OCI-LY1 (cell line): ENCODE measurements at regions not wholly inside any gene's neighbourhood (a gene's known extent, or its start where the extent isn't known, plus 50 kb on each side); places are given as distances from the start of the nearest gene placed in this dataset.

Source experiments
- H2AFZ ChIP-seq: fragments of 200-600 bp; sonication (generic), shearing (Covaris generic); 2 replicates; pipeline ENCODE4 v1.6.0; 2014; ENCODE audit warnings: antibody characterized with exemption, mild to moderate bottlenecking, low read length
- H3F3A ChIP-seq: fragments of 200-600 bp; sonication (generic), shearing (Covaris generic); 2 replicates; pipeline ENCODE4 v1.6.0; 2014; ENCODE audit warnings: mild to moderate bottlenecking, antibody characterized with exemption, low read length, moderate library complexity; ENCODE audit not compliant: insufficient read depth
- H3K27ac ChIP-seq: fragments of 200-600 bp; sonication (generic); 2 replicates; pipeline ENCODE4 v1.5.1; 2014; ENCODE audit warnings: low read length, mixed run types, mild to moderate bottlenecking, low read depth; ENCODE audit not compliant: poor library complexity, severe bottlenecking
- H3K27me3 ChIP-seq: fragments of 200-600 bp; sonication (generic); 2 replicates; pipeline ENCODE4 v1.6.0; 2014; ENCODE audit warnings: antibody characterized with exemption, mild to moderate bottlenecking, low read length, moderate library complexity; ENCODE audit not compliant: insufficient read depth
- H3K36me3 ChIP-seq: fragments of 200-600 bp; sonication (generic); 2 replicates; pipeline ENCODE4 v1.6.1; 2014; ENCODE audit warnings: mild to moderate bottlenecking, antibody characterized with exemption, low read length, moderate library complexity, mixed read lengths; ENCODE audit not compliant: insufficient read depth
- H3K4me1 ChIP-seq: fragments of 200-600 bp; sonication (generic); 2 replicates; pipeline ENCODE4 v1.5.1; 2014; ENCODE audit warnings: mild to moderate bottlenecking, low read length, moderate library complexity; ENCODE audit not compliant: insufficient read depth, severe bottlenecking
- H3K4me2 ChIP-seq: fragments of 200-600 bp; sonication (generic), shearing (Covaris generic); 2 replicates; pipeline ENCODE4 v1.6.1; 2014; ENCODE audit warnings: low read length
- H3K4me3 ChIP-seq: fragments of 200-600 bp; sonication (generic); 2 replicates; pipeline ENCODE4 v1.5.1; 2014; ENCODE audit warnings: low read length, low read depth, mild to moderate bottlenecking, mixed read lengths; ENCODE audit not compliant: poor library complexity, severe bottlenecking
- H3K79me2 ChIP-seq: fragments of 200-600 bp; shearing (Covaris generic); 2 replicates; pipeline ENCODE4 v1.6.1; 2016; ENCODE audit warnings: mixed run types, low read length, mixed read lengths; ENCODE audit not compliant: insufficient read depth
- H3K9ac ChIP-seq: fragments of 200-600 bp; sonication (generic), shearing (Covaris generic); 2 replicates; pipeline ENCODE4 v1.6.1; 2014; ENCODE audit warnings: mild to moderate bottlenecking, low read length, mixed read lengths
- H3K9me2 ChIP-seq: fragments of 200-600 bp; sonication (generic), shearing (Covaris generic); 2 replicates; pipeline ENCODE4 v1.6.1; 2014; ENCODE audit warnings: low read depth, mild to moderate bottlenecking, low read length, mixed read lengths
- H3K9me3 ChIP-seq: fragments of 200-600 bp; shearing (Covaris generic); 2 replicates; pipeline ENCODE4 v1.6.1; 2014; ENCODE audit warnings: low read length, mixed read lengths
- H4K20me1 ChIP-seq: fragments of 200-600 bp; sonication (generic), shearing (Covaris generic); 2 replicates; pipeline ENCODE4 v1.6.0; 2016; ENCODE audit warnings: mild to moderate bottlenecking, low read length; ENCODE audit not compliant: insufficient read depth
- CTCF ChIP-seq: fragments of 200-600 bp; sonication (generic), shearing (Covaris generic); IDR thresholded peaks from 2 replicates; pipeline ENCODE4 v1.5.1; 2017; ENCODE audit warnings: mild to moderate bottlenecking, antibody characterized with exemption, low read length, moderate library complexity, mixed read lengths
- EZH2 ChIP-seq: fragments of 200-600 bp; sonication (generic), shearing (Covaris generic); IDR thresholded peaks from 2 replicates; pipeline ENCODE4 v1.8.0; 2017; ENCODE audit warnings: borderline replicate concordance, mixed run types, mild to moderate bottlenecking, antibody characterized with exemption, low read length, moderate library complexity, mixed read lengths

DNA sequence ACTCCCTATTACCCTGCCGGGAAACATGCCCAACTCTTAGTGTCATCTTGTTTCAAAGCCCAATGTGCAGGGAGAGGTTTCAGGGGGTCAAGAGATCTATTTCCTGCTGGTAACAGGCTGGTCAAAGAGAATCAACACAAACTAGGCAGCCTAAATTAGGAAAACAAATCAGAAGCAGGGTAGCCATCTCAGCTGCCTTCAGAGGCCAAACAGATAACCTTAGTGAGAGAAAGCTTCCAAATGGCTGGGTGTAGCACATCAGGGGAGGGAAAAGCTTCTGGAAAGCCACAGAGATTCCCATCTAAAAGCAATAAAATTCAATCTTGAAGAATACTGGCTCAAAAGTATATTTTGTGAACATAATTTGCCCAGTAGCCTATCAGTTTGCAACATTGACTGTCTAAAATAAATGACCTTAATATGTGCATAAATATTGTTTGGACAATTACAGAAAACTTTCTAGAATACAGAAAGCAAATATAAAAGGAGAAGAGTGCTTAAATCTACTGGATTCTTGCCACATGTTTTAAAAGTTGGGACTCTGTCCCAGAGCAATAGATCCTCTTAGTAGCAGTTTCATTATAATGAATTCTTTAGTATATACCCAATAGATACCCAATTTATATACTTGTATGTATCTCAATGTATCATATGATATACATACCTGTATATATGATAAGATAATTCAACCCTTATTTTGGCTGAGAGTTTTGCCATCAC is 371.9 kb upstream of the RARB start:
- Histone ChIP-seq H3K4me1 (no peaks in the 10 kb centered on the region), H3K9ac (no peak overlapping the region), H3F3A (no peaks in the 10 kb centered on the region), H4K20me1 (no peaks in the 10 kb centered on the region), H2AFZ (no peak overlapping the region), H3K4me2 (no peak overlapping the region), H3K79me2 (no peaks in the 10 kb centered on the region), H3K4me3 (no peak overlapping the region), H3K27ac (no peak overlapping the region), H3K9me3 (no peaks in the 10 kb centered on the region), H3K9me2 (no peaks in the 10 kb centered on the region), H3K27me3 (no peaks in the 10 kb centered on the region), H3K36me3 (no peaks in the 10 kb centered on the region)
- TF ChIP-seq CTCF (no peak), EZH2 (no peak)

DNA sequence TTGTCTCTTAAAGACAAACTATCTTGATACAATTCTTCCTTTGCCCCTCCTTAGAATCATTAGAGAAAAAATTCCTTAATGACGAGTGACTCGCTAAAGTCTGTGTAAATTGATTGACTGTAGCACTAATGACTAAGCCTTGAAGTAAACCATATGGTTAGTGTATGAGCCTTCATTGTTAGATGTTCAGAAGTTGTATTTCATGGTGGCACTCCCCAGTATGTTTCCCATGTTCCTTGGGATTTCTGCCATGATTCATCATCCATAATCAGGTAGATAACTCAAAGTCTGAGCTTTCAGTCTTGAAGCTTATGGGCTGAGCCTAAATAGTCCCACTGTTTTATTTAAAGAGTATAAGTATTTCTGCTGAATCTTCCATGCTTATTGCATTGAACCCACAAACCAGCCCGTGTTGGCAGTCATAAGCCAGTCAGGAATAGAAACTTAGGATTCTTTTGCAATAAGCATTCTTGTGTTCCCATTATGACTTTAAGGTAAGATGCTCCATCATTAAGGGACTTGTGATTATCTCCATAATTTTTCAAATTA is 371.2 kb upstream of the RARB start:
- no peak for TF ChIP-seq EZH2
- no peak for TF ChIP-seq CTCF
- Histone ChIP-seq H3F3A (no peaks in the 10 kb centered on the region), H3K9ac (no peak overlapping the region), H3K4me1 (no peaks in the 10 kb centered on the region), H3K9me3 (no peaks in the 10 kb centered on the region), H3K27me3 (no peaks in the 10 kb centered on the region), H4K20me1 (no peaks in the 10 kb centered on the region), H2AFZ (no peak overlapping the region), H3K27ac (no peak overlapping the region), H3K79me2 (no peaks in the 10 kb centered on the region), H3K4me2 (no peak overlapping the region), H3K4me3 (no peak overlapping the region), H3K9me2 (no peaks in the 10 kb centered on the region), H3K36me3 (no peaks in the 10 kb centered on the region)

DNA sequence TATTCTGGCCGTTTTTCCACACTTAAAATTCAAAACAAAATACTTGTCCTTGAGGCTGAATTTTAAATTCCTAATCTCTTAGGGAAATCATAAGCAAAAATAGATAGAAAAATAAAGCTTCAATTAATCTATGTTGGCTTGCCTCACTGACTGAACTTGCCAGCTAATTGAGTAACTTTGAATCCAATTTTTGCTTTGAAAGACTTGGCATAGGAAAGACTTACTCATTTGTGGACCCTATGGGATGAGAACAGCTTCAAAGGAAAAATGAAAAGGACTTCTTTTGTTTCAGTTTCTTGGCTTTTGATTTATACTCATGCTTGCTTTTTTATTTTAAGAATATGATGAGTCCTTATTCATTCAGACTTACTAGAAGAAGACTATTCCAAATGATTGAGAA is 370.7 kb upstream of the RARB start:
- Histone ChIP-seq H3K9me3 (no peaks in the 10 kb centered on the region), H4K20me1 (no peaks in the 10 kb centered on the region), H3K4me2 (no peak overlapping the region), H3K4me3 (no peak overlapping the region), H3K9me2 (no peaks in the 10 kb centered on the region), H2AFZ (no peak overlapping the region), H3K9ac (no peak overlapping the region), H3K4me1 (no peaks in the 10 kb centered on the region), H3K27ac (no peak overlapping the region), H3K27me3 (no peaks in the 10 kb centered on the region), H3K36me3 (no peaks in the 10 kb centered on the region), H3F3A (no peaks in the 10 kb centered on the region), H3K79me2 (no peaks in the 10 kb centered on the region)
- TF ChIP-seq CTCF, result no peak
- TF ChIP-seq EZH2, result no peak
